MM.1S (cell line): ENCODE measurements at regions not wholly inside any gene's neighbourhood (a gene's known extent, or its start where the extent isn't known, plus 50 kb on each side); places are given as distances from the start of the nearest gene placed in this dataset.

Source experiments
- DNase-seq: peaks from one replicate; pipeline ENCODE4 v3.0.0-alpha.2; 2015
- H2AFZ ChIP-seq: fragments of 300-600 bp; sonication (generic); 2 replicates; pipeline ENCODE4 v1.6.0; 2016; ENCODE audit warnings: antibody characterized with exemption, low read length
- H3F3A ChIP-seq: fragments of 300-600 bp; sonication (generic); 2 replicates; pipeline ENCODE4 v1.6.1; 2016; ENCODE audit warnings: mild to moderate bottlenecking, antibody characterized with exemption, low read length, moderate library complexity, mixed read lengths; ENCODE audit not compliant: insufficient read depth
- H3K27ac ChIP-seq: fragments of 300-600 bp; sonication (generic); 2 replicates; pipeline ENCODE4 v1.5.1; 2016; ENCODE audit warnings: mild to moderate bottlenecking, low read length
- H3K27me3 ChIP-seq: fragments of 300-600 bp; sonication (generic); replicated peaks from 2 replicates; pipeline ENCODE4 v1.6.0; 2016; ENCODE audit warnings: low read length; ENCODE audit not compliant: insufficient read depth
- H3K36me3 ChIP-seq: fragments of 300-600 bp; sonication (generic); replicated peaks from 2 replicates; pipeline ENCODE4 v1.6.1; 2016; ENCODE audit warnings: mild to moderate bottlenecking, low read length, mixed read lengths; ENCODE audit not compliant: insufficient read depth
- H3K4me1 ChIP-seq: fragments of 300-600 bp; sonication (generic); 2 replicates; pipeline ENCODE4 v1.6.1; 2016; ENCODE audit warnings: low read length, mixed read lengths
- H3K4me2 ChIP-seq: fragments of 300-600 bp; sonication (generic); 2 replicates; pipeline ENCODE4 v1.6.0; 2016; ENCODE audit warnings: low read depth, low read length
- H3K4me3 ChIP-seq: fragments of 300-600 bp; sonication (generic); 2 replicates; pipeline ENCODE4 v1.5.1; 2016; ENCODE audit warnings: low read length, mixed read lengths
- H3K79me2 ChIP-seq: fragments of 300-600 bp; sonication (generic); 2 replicates; pipeline ENCODE4 v1.6.1; 2016; ENCODE audit warnings: mixed run types, low read length, mixed read lengths
- H3K9ac ChIP-seq: fragments of 300-600 bp; sonication (generic); 2 replicates; pipeline ENCODE4 v1.6.1; 2016; ENCODE audit warnings: low read length, mixed read lengths
- H3K9me2 ChIP-seq: fragments of 300-600 bp; sonication (generic); replicated peaks from 2 replicates; pipeline ENCODE4 v1.6.1; 2016; ENCODE audit warnings: mild to moderate bottlenecking, low read length, mixed read lengths; ENCODE audit not compliant: insufficient read depth
- H3K9me3 ChIP-seq: fragments of 300-600 bp; sonication (generic); replicated peaks from 2 replicates; pipeline ENCODE4 v1.6.1; 2016; ENCODE audit warnings: mild to moderate bottlenecking, low read length, mixed read lengths; ENCODE audit not compliant: insufficient read depth
- H4K20me1 ChIP-seq: fragments of 300-600 bp; sonication (generic); 2 replicates; pipeline ENCODE4 v1.6.1; 2016; ENCODE audit warnings: mild to moderate bottlenecking, low read length, moderate library complexity, mixed read lengths; ENCODE audit not compliant: insufficient read depth
- CTCF ChIP-seq: fragments of 300-600 bp; sonication (generic); IDR thresholded peaks from 2 replicates; pipeline ENCODE4 v1.5.1; 2016; ENCODE audit warnings: antibody characterized with exemption, low read length, mixed read lengths
- EZH2 ChIP-seq: fragments of 300-600 bp; sonication (generic); optimal IDR thresholded peaks from 2 replicates; pipeline ENCODE3; 2017; ENCODE audit warnings: low read depth, mild to moderate bottlenecking, antibody characterized with exemption, low read length, mixed read lengths
- EZH2phosphoT487 ChIP-seq: fragments of 300-600 bp; sonication (generic); IDR thresholded peaks from 2 replicates; pipeline ENCODE4 v1.6.1; 2018; ENCODE audit warnings: antibody characterized with exemption, low read length

GRCh38 chr2:186330050-186330449 is 156.0 kb upstream of the ZC3H15 start:
- H3K27me3 ChIP-seq, result no peaks in the 10 kb centered on the region
- no peak for DNase-seq
- H2AFZ ChIP-seq, result no peak overlapping the region
- H3K79me2 ChIP-seq, result no peaks in the 10 kb centered on the region
- no peaks in the 10 kb centered on the region for H4K20me1 ChIP-seq
- H3K4me2 ChIP-seq, result no peak overlapping the region
- no peak overlapping the region for H3K27ac ChIP-seq
- no peaks in the 10 kb centered on the region for H3F3A ChIP-seq
- H3K36me3 ChIP-seq, result no peaks in the 10 kb centered on the region
- peaks cover 16% of the 10 kb centered on the region for H3K4me1 ChIP-seq
- TF ChIP-seq EZH2phosphoT487 (no peak), EZH2 (no peak), CTCF (no peak)
- no peak overlapping the region for H3K4me3 ChIP-seq
- no peak overlapping the region for H3K9ac ChIP-seq
- H3K9me3 ChIP-seq, result no peaks in the 10 kb centered on the region
- H3K9me2 ChIP-seq, result no peaks in the 10 kb centered on the region

GRCh38 chr2:186339716-186340115 is 146.3 kb upstream of the ZC3H15 start:
- H3K4me1 ChIP-seq, result no peaks in the 10 kb centered on the region
- H3K9me3 ChIP-seq, result no peaks in the 10 kb centered on the region
- no peaks in the 10 kb centered on the region for H3F3A ChIP-seq
- H3K27ac ChIP-seq, result no peak overlapping the region
- H3K79me2 ChIP-seq, result no peaks in the 10 kb centered on the region
- no peak overlapping the region for H3K4me2 ChIP-seq
- H4K20me1 ChIP-seq, result no peaks in the 10 kb centered on the region
- no peak overlapping the region for H2AFZ ChIP-seq
- no peaks in the 10 kb centered on the region for H3K27me3 ChIP-seq
- DNase-seq, result no peak
- TF ChIP-seq CTCF (no peak), EZH2 (no peak), EZH2phosphoT487 (no peak)
- H3K36me3 ChIP-seq, result no peaks in the 10 kb centered on the region
- H3K4me3 ChIP-seq, result no peak overlapping the region
- no peak overlapping the region for H3K9ac ChIP-seq
- no peaks in the 10 kb centered on the region for H3K9me2 ChIP-seq

GRCh38 chr2:186342029-186342428 is 144.0 kb upstream of the ZC3H15 start:
- H4K20me1 ChIP-seq, result no peaks in the 10 kb centered on the region
- no peak overlapping the region for H3K27ac ChIP-seq
- H2AFZ ChIP-seq, result no peak overlapping the region
- no peak for DNase-seq
- H3K27me3 ChIP-seq, result no peaks in the 10 kb centered on the region
- H3K9ac ChIP-seq, result no peak overlapping the region
- no peaks in the 10 kb centered on the region for H3K9me3 ChIP-seq
- no peak overlapping the region for H3K4me2 ChIP-seq
- no peaks in the 10 kb centered on the region for H3K79me2 ChIP-seq
- no peaks in the 10 kb centered on the region for H3F3A ChIP-seq
- no peak for TF ChIP-seq EZH2
- TF ChIP-seq CTCF, result no peak
- no peak for TF ChIP-seq EZH2phosphoT487
- H3K9me2 ChIP-seq, result no peaks in the 10 kb centered on the region
- no peaks in the 10 kb centered on the region for H3K36me3 ChIP-seq
- no peak overlapping the region for H3K4me3 ChIP-seq
- peaks cover 7% of the 10 kb centered on the region for H3K4me1 ChIP-seq
